IMR-90 (cell line): ENCODE measurements at regions not wholly inside any gene's neighbourhood (a gene's known extent, or its start where the extent isn't known, plus 50 kb on each side); places are given as distances from the start of the nearest gene placed in this dataset.

Source experiments
- ATAC-seq: fragments of 200-7000 bp; cut with Tn5 transposase; 2 replicates; pipeline ENCODE4 v1.9.1; 2020; ENCODE audit warnings: low read depth, mild to moderate bottlenecking, moderate library complexity
- BruUV-seq: library from RNA; stranded (reverse); fragments of 400-500 nt; replicated peaks from 2 replicates; lab custom pipeline; 2021; lab: Mats Ljungman, UMichigan
- CTCF ChIA-PET: fragments of 300-600 bp; formaldehyde crosslinking; extraction: SDS; loops from one replicate; lab custom pipeline; 2021; ENCODE audit warnings: antibody characterized with exemption; lab: Yijun Ruan, JAX
- POLR2A ChIA-PET: fragments of 300-600 bp; sonication (Branson Sonifier 250); formaldehyde crosslinking; loops from one replicate; lab custom pipeline; 2022; ENCODE audit warnings: antibody characterized with exemption; ENCODE audit not compliant: unreplicated experiment; lab: Charles Lee
- DNase-seq: peaks from one replicate; pipeline ENCODE4 v3.0.0; 2013
- H2AFZ ChIP-seq: replicated peaks from 2 replicates; pipeline ENCODE3; 2013; ENCODE audit warnings: low read length, mild to moderate bottlenecking; ENCODE audit not compliant: poor library complexity
- H2AK5ac ChIP-seq: 2 replicates; pipeline ENCODE4 v1.6.1; 2013; ENCODE audit warnings: low read depth, low read length, inconsistent platforms
- H2AK9ac ChIP-seq: replicated peaks from 2 replicates; pipeline ENCODE3; 2013; ENCODE audit warnings: mild to moderate bottlenecking, low read depth, low read length, moderate library complexity; ENCODE audit not compliant: poor library complexity
- H2BK120ac ChIP-seq: 2 replicates; pipeline ENCODE4 v1.6.1; 2013; ENCODE audit warnings: low read depth, low read length, inconsistent platforms
- H2BK15ac ChIP-seq: 3 replicates; pipeline ENCODE4 v1.6.1; 2013; ENCODE audit warnings: low read depth, low read length, inconsistent platforms
- H2BK20ac ChIP-seq: 2 replicates; pipeline ENCODE4 v1.6.1; 2013; ENCODE audit warnings: low read depth, mild to moderate bottlenecking, inconsistent platforms, low read length, moderate library complexity
- H2BK5ac ChIP-seq: 2 replicates; pipeline ENCODE4 v1.6.1; 2013; ENCODE audit warnings: mild to moderate bottlenecking, low read depth, low read length, inconsistent platforms; ENCODE audit not compliant: poor library complexity, severe bottlenecking
- H3K14ac ChIP-seq: replicated peaks from 2 replicates; pipeline ENCODE4 v1.6.1; 2013; ENCODE audit warnings: low read depth, low read length, inconsistent platforms
- H3K18ac ChIP-seq: 2 replicates; pipeline ENCODE4 v1.6.1; 2013; ENCODE audit warnings: low read depth, low read length, control low read depth
- H3K23ac ChIP-seq: 2 replicates; pipeline ENCODE4 v1.6.1; 2013; ENCODE audit warnings: low read depth, low read length, inconsistent platforms
- H3K27ac ChIP-seq: 2 replicates; pipeline ENCODE4 v1.5.1; 2013; ENCODE audit warnings: mild to moderate bottlenecking, control low read depth, low read length; ENCODE audit not compliant: insufficient read depth
- H3K27me3 ChIP-seq: 2 replicates; pipeline ENCODE4 v1.6.1; 2013; ENCODE audit warnings: low read length; ENCODE audit not compliant: control insufficient read depth, insufficient read depth
- H3K36me3 ChIP-seq: 2 replicates; pipeline ENCODE4 v1.6.1; 2013; ENCODE audit warnings: low read length, mixed read lengths; ENCODE audit not compliant: control insufficient read depth, insufficient read depth
- H3K4ac ChIP-seq: 2 replicates; pipeline ENCODE4 v1.6.1; 2013; ENCODE audit warnings: low read depth, low read length, inconsistent platforms
- H3K4me1 ChIP-seq: 2 replicates; pipeline ENCODE4 v1.6.1; 2013; ENCODE audit warnings: low read length, mixed read lengths; ENCODE audit not compliant: control insufficient read depth, insufficient read depth
- H3K4me2 ChIP-seq: 2 replicates; pipeline ENCODE4 v1.6.1; 2013; ENCODE audit warnings: low read depth, mild to moderate bottlenecking, control low read depth, low read length, moderate library complexity
- H3K4me3 ChIP-seq: 2 replicates; pipeline ENCODE4 v1.5.1; 2013; ENCODE audit warnings: low read depth, mild to moderate bottlenecking, control low read depth, low read length, moderate library complexity; ENCODE audit not compliant: insufficient read depth
- H3K56ac ChIP-seq: 2 replicates; pipeline ENCODE4 v1.6.1; 2013; ENCODE audit warnings: low read length, inconsistent platforms; ENCODE audit not compliant: insufficient read depth; ENCODE audit errors: extremely low read depth
- H3K79me1 ChIP-seq, 2 experiments: 2 replicates each; pipeline ENCODE4 v1.6.1; 2013; ENCODE audit warnings: low read length in 2 of 2, inconsistent platforms in 1 of 2, low read depth in 1 of 2
- H3K9ac ChIP-seq: 2 replicates; pipeline ENCODE4 v1.6.1; 2013; ENCODE audit warnings: low read depth, low read length, control low read depth
- H3K9me1 ChIP-seq: 2 replicates; pipeline ENCODE4 v1.6.1; 2013; ENCODE audit warnings: low read length, inconsistent platforms; ENCODE audit not compliant: insufficient read depth
- H3K9me3 ChIP-seq: 2 replicates; pipeline ENCODE4 v1.6.1; 2013; ENCODE audit warnings: low read length; ENCODE audit not compliant: control insufficient read depth, insufficient read depth
- H4K20me1 ChIP-seq: 2 replicates; pipeline ENCODE4 v1.6.1; 2013; ENCODE audit warnings: low read length, inconsistent platforms; ENCODE audit not compliant: insufficient read depth
- H4K5ac ChIP-seq: 2 replicates; pipeline ENCODE4 v1.6.1; 2013; ENCODE audit warnings: mild to moderate bottlenecking, low read depth, low read length, control low read depth
- H4K8ac ChIP-seq, 2 experiments: 2 replicates each; pipeline ENCODE4 v1.6.1; 2013; ENCODE audit warnings: low read depth in 2 of 2, low read length in 2 of 2, control low read depth in 1 of 2, inconsistent platforms in 1 of 2
- H4K91ac ChIP-seq: 2 replicates; pipeline ENCODE4 v1.6.1; 2013; ENCODE audit warnings: low read depth, low read length, inconsistent platforms; ENCODE audit not compliant: insufficient read depth
- BHLHE40 ChIP-seq: fragments of 150-350 bp; IDR thresholded peaks from 2 replicates; pipeline ENCODE4 v1.6.1; 2016; ENCODE audit warnings: mild to moderate bottlenecking, low read depth, low read length
- CEBPB ChIP-seq: IDR thresholded peaks from 2 replicates; pipeline ENCODE4 v1.6.1; 2012; ENCODE audit warnings: low read depth, low read length, improper control_type of control experiment
- FOS ChIP-seq: fragments of 150-350 bp; IDR thresholded peaks from 2 replicates; pipeline ENCODE4 v1.6.1; 2016; ENCODE audit warnings: low read depth, low read length
- MAFK ChIP-seq: IDR thresholded peaks from 2 replicates; pipeline ENCODE4 v1.6.1; 2012; ENCODE audit warnings: low read depth, low read length, improper control_type of control experiment
- MXI1 ChIP-seq: IDR thresholded peaks from 2 replicates; pipeline ENCODE4 v1.6.1; 2012; ENCODE audit warnings: low read depth, mild to moderate bottlenecking, low read length, moderate library complexity, borderline replicate concordance
- RCOR1 ChIP-seq: IDR thresholded peaks from 2 replicates; pipeline ENCODE4 v1.6.1; 2012; ENCODE audit warnings: mild to moderate bottlenecking, low read length, improper control_type of control experiment; ENCODE audit not compliant: insufficient replicate concordance
- RFX5 ChIP-seq: IDR thresholded peaks from 2 replicates; pipeline ENCODE4 v1.8.0; 2012; ENCODE audit warnings: low read depth, mild to moderate bottlenecking, low read length, moderate library complexity
- SMC3 ChIP-seq: fragments of 150-350 bp; IDR thresholded peaks from 2 replicates; pipeline ENCODE4 v1.6.1; 2016; ENCODE audit warnings: low read depth, mild to moderate bottlenecking, antibody characterized with exemption, low read length, moderate library complexity
- WGBS, 2 experiments: methylation state at CpG; one replicate each; pipeline versions ENCODE4 v1.1.5 to v1.1.7; 2013; ENCODE audit warnings: missing lambda C conversion rate in 2 of 2; ENCODE audit not compliant: insufficient read length in 1 of 2; ENCODE audit errors: extremely low coverage in 2 of 2; 5-methylcytosine and 5-hydroxymethylcytosine counted together
- dilution Hi-C: fragments of 300-500 bp; cut with HindIII; formaldehyde crosslinking; loops from one replicate; pipeline ENCODE4 v1.14.3; 2018; ENCODE audit warnings: low sequenced_read_pairs; ENCODE audit not compliant: unreplicated experiment
- in situ Hi-C: fragments of 300-500 bp; cut with MboI; formaldehyde crosslinking; loops from 3 replicates; pipeline ENCODE4 v1.14.3; 2019; ENCODE audit warnings: low sequenced_read_pairs, inconsistent platforms, mixed read lengths
- intact Hi-C: fragments of 100-400 bp; cut with micrococcal nuclease; formaldehyde crosslinking; loops from 2 replicates; pipeline ENCODE4 v1.10.0; 2022

DNA sequence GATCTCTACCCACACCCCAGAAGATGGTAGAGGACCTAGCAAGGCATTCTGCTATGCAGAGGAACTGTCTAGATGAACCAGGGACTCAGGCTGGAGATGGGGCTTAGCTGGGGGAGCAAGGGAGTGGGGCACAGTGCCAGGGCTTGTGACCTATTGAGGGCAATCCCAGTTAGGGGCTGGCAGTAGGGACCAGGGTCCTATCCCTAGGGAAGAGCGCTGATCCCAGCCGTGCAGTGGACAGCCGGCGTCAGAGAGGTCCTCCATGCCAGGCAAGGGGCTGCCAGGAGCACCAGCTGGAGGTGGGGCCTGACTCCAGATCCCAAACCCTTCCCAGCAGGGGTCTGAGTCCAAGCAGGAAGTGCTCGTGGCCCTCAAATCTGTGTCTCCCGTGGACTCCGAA, 52.7 kb upstream of the NEURL1B start:
- no TSS peak for BruUV-seq
- 67% methylated on average over 3 of the region's 7 CpGs; no CpG with 5 or more reads in 1 of the 2 experiments for WGBS, 2 experiments

More for the DNA sequence above, 52.7 kb upstream of the NEURL1B start:
- Histone ChIP-seq H2AFZ (no peak overlapping the region), H2BK15ac (no peak overlapping the region), H3K14ac (no peak overlapping the region), H3K36me3 (no peaks in the 10 kb centered on the region), H3K27ac (no peak overlapping the region), H3K4ac (no peak overlapping the region), H3K9ac (no peak overlapping the region), H3K56ac (no peak overlapping the region), H3K27me3 (peaks cover 78% of the 10 kb centered on the region), H4K8ac (no peak overlapping the region), H3K9me3 (no peaks in the 10 kb centered on the region; the same call in 1 of the 2 replicates), H3K23ac (no peak overlapping the region), H2AK5ac (no peak overlapping the region), H4K91ac (no peak overlapping the region), H4K20me1 (no peaks in the 10 kb centered on the region), H2BK20ac (no peak overlapping the region), H3K4me1 (no peaks in the 10 kb centered on the region), H3K4me3 (no peak overlapping the region), H3K18ac (no peak overlapping the region), H3K4me2 (no peak overlapping the region), H4K5ac (no peak overlapping the region), H3K9me1 (no peaks in the 10 kb centered on the region), H2AK9ac (no peak overlapping the region), H3K79me1 (no peaks in the 10 kb centered on the region), H2BK5ac (no peak overlapping the region), H2BK120ac (no peak overlapping the region)
- in situ Hi-C loops (no loop called here), dilution Hi-C loops (no loop called here), intact Hi-C loops (no loop called here)
- DNase-seq, result no peak
- ChIA-PET POLR2A (no interaction called here), CTCF (no interaction called here)
- TF ChIP-seq MAFK (no peak), SMC3 (no peak), BHLHE40 (no peak), MXI1 (no peak), FOS (no peak), RCOR1 (no peak), RFX5 (no peak), CEBPB (no peak)
- no peak for ATAC-seq
